ENCODE measurements at regions not wholly inside any gene's neighbourhood (a gene's known extent, or its start where the extent isn't known, plus 50 kb on each side); places are given as distances from the start of the nearest gene placed in this dataset.
"Not testable (repeated sequence)": the region's sequence is repeated elsewhere in the genome, so short reads cannot be mapped to it uniquely, and the experiment has no call there.

DNA sequence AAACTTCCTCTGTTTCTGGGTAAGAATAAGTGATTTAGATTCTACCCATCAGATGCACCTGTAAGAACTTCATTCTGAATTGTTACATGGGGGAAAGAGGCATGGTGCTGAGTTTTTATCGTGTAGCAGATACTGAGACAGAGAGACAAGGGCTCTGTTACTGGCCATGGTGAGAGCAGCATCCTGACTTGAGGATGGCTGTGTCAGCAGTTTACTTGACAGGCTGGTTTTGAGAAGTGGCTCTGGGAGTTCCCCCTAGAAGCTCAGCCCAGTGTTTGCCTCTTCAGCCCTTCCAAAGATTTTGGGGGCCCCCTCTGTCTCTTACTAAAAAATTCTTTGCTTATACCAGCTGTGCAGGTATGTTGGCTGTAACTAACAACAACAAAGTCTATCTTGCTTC lies 510.5 kb downstream of the LRRC70 start:
- DNase-seq, result no peak

DNA sequence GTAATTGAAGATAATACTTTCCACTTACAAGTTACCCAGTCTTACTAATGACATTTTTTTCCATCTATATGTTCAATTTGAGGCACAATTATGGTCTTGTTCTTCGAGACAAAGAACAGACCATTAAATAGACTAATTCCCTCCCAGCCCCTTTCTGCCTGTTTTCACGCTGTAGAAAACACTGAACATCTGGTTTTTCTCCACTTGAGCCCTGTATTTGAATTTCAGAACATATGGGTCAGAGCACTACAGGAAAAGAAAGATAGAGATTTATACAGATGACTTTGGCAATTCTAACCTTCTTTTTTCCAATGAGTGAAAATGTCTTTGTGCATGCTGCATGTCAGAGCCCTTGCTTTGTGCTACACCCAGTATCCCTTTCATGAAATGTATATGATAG lies 506.9 kb downstream of the LRRC70 start:
- no peak for DNase-seq

DNA sequence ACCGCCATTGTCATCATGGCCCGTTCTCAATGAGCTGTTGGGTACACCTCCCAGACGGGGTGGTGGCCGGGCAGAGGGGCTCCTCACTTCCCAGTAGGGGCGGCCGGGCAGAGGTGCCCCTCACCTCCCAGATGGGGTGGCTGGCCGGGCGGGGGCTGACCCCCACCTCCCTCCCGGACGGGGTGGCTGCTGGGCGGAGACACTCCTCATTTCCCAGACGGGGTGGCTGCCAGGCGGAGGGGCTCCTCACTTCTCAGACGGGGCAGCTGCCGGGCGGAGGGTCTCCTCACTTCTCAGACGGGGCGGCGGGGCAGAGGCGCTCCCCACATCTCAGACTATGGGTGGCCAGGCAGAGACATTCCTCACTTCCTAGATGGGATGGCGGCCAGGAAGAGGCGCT lies 505.1 kb downstream of the LRRC70 start:
- not testable (repeated sequence) for DNase-seq

DNA sequence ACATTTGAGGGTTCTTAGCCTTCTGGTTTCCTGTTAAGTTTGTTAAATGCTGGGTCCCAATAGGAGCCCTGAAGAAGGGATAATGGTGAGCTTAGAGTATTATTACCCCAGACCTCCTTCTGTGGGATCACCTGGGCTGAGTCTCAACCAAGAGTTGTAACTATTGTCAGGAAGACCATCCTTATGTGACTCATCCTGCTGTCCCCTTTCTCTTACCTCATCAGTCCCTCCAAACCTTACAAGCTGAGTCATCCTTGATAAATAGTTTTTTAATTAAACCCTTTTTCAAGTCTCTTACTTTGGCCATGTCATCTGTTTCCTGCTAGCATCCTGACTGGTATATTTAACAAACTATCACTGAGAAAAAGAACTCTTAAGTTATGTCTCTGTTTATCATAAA lies 502.8 kb downstream of the LRRC70 start:
- DNase-seq, result no peak

DNA sequence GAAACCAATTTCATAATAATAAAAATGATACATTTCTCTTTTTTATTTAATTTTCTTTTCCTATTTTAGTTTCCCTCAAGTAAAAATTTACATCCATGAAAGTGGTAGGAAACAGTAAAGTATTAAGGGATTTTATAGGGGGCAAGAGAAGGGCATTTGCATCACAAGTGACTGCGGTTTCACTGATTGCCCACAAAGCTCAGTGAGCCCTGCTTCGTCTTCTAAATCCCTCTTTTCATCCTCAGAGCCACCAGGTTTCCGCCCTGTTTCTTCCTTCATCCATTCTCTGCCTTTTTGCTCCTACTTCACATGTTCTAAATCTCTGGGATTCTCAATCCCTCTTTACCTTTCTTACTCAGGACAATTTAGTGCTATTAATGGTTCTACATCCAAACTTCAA lies 491.4 kb downstream of the LRRC70 start:
- no peak for DNase-seq

DNA sequence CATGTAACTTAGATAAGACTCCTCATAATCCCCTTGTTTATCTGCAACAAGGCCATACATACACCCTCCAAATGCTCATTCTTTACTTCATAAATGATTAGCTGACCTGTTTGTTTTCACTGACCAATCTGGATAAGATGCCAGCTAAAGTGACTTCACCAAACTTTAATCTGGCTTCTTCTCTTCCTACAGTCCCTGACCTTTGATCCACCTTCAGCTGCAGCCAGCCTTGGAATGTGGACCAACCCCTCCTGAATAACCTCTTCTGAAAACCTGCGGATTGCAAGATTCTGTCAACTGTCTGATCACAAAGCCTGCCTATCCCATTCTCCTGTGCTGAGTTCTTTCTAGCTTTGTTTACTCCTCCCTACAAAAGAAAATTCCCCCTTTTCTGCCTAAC lies 476.8 kb downstream of the LRRC70 start:
- DNase-seq, result no peak

DNA sequence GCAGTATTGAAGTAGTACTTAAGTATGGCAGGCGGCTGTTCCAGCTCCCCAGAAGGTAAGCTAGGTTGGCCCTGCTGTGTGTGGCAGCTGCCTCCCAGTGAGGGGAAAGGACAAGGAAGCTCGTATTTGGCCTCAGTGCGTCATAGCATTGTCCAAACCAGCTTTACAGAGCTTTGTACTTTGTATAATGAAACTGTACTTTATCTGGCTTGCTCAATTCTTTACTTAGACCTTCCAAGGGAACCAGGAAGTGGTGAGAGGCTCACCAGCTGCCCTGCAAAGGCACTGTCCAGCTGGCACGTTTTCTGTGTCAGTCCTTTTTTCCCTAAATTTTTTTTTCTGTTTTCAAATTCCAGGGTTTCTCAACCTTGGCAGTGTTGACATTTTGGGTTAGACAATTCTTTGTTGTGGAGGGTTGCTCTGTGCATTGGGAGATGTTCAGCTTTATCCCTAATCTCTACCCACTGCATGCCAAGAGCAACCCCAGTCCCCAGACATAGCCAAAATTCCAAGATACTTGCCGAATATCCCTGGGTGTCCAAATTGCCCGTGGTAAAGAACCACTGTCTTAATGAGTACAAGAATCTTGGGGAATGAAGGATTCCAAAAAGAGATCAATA lies 474.5 kb downstream of the LRRC70 start:
- DNase-seq, result no peak

DNA sequence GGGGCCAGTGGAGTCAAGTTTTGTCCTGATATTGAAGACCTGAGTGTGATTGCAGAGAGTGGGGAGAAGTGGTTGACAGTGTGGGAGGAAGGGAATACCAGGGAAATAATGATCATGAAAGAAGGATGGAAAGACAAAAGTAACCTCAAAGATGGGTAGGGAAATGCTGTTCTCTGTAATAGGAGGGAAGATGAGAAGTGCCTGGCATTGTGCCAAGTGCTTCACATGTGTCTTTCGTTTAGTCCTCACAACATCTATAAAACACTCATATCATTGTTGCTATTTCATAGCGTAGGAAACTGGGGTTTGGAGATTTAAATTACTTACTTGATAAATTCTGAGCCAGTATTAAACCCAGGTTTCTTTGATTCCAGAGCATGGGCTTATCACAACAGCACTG lies 472.3 kb downstream of the LRRC70 start:
- DNase-seq, result no peak

DNA sequence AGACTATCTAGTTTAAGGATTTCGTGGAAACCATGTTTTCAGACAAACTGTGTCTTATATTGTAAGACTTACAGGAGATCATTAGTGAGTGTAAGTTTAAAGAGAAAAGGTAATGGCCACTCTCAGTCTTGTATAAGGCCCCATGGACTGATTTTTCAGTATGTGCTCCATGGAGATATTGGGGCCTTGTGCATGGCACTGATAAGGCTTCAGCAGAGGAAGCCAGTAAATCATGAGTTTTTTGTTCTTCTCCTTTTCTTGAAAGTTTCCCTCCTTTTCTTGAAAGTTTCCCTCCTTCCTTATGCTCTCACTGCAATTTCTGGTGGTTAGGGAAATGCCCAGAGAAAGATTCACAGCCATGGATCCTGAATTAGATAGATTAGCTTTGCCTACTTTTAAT lies 471.3 kb downstream of the LRRC70 start:
- DNase-seq, result no peak

DNA sequence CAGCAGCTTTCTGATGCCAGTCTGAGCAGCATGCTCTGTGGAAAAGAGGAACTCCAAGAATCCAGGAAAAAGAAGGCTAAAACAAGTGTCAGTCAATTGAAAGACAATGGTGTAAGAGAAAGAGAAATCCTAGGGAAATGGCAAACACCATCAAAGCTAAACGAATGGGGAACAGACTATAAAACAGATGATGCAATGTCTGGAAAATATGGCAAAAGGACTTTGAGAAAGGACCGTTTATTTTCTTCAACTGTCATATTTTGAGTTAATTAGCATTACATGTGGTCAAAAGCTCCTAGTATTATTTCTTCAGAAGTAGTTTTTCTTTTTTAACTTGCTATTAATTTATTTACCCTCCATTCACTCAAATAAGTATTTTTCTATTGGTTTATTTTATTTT lies 465.2 kb downstream of the LRRC70 start:
- no peak for DNase-seq

DNA sequence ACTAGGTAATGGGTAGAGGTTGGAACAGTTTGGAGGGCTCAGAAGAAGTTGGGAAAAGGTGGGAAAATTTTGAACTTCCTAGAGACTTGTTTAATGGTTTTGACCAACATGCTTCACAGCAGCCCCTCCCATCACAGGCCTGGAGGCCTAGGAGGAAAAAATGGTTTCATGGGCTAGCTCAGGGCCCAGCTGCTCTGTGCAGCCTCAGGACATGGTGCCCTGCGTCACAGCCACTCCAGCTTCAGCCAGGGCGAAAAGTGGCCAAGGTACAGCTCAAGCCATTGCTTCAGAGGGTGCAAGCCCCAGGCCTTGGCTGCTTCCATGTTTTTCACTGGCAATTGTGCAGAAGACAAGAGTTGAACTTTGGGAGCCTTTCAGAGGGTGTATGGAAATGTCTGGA lies 453.7 kb downstream of the LRRC70 start:
- no peak for DNase-seq

DNA sequence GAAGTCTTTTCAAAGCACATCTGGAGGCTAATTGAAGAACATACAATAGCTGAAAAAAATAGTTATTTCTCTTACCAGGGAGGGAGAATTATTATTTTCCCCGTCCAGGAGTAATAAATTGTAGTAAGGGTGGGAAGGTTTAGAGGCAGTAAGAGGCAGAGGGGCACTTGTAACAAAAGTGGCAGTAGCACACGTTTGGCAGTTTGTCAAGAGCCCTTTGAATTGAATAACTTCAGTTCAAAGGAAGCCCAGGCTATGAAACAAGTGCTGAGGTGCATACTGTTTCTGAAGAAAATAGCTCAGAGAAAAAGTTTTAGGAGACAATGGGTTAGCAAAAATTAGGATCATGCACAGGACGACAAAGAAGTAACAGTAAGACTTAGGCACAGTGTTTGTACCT lies 451.3 kb downstream of the LRRC70 start:
- no peak for DNase-seq

DNA sequence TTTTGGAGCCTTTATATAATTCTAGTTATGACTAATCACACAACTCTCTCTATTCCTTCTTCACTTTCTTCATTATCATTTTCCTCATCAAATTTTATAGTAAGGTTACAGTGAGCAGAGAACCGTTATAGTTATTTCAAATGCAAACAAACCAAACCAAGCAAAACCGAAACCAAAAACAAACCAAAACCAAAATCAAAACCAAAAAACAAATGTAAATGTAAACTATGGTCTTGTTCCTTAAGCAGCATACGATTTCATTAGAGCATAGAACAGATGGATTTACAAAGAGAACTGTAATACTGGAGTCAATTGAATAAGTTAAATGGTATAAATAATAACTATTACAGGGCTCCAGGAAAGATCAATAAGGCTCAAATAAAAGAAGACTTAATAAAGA lies 447.1 kb downstream of the LRRC70 start:
- DNase-seq, result no peak

DNA sequence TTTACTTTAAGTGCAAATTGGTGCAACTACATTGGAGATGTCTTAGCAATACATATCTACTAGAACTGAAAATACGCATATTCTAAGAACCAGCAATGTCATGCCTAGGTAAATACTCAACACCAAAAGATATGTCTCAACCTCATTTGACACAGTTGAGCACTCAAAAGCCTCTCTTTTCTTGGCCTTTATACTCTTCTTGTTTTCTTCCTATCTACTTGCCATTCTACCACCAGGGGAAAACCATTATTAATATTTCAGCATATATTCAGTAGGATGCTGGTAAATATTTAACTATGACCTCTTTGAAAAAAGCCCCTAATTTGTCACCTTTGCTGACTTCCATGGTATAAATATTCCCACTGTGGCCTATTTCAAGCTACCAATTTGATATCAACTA lies 443.8 kb downstream of the LRRC70 start:
- no peak for DNase-seq

DNA sequence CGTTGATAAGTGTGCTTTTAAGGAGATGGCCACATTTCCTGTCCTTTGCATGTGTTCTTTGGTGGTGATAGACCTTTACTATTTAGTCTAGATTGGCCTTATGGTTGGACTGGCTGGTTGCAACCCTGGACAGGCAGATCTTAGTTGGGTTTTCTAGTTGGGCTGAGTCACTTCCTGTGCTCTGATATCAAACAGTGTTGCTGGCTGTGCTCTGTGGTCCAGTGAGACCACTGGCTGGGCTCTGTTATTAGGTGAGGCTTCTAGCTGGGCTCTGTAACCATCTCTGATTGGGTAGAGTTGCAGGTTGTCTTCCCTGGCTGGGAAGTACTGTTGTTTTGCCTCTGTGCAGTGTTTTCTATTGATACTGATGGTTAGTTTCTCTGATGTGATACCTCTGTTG lies 432.5 kb downstream of the LRRC70 start:
- DNase-seq, result no peak

DNA sequence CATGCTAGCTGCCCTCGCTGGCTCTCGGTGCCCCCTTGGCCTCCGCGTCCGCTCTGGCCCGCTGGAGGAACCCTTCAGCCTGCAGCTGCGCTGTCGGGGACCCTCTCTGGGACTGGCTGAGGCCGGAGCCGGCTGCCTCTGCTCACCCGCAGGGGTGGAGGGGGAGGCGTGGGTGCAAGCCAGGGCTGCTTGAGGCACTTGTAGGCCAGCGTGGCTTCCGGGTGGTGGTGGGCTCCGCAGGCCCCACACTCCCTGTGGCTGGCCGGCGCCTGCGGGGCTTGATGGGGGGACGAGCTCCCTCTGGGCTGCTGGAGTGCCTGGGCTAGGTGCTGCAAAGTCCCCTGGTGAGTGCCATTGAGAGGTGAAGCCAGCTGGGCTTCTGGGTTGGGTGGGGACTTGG lies 429.6 kb downstream of the LRRC70 start:
- no peak for DNase-seq

DNA sequence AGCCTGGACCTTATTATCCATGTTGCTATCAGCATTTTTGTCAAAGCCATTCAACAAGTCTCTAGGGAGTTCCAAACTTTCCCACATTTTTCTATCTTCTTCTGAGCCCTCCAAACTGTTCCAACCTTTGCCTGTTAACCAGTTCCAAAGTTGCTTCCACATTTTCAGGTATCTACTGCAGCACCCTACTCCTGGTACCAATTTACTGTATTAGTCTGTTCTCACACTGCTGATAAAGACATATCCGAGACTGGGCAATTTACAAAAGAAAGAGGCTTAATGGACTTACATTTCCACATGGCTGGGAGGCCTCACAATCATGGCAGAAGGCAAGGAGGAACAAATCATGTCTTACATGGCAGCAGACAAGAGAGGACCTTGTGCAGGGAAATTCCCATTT lies 416.2 kb downstream of the LRRC70 start:
- DNase-seq, result not testable (repeated sequence)

DNA sequence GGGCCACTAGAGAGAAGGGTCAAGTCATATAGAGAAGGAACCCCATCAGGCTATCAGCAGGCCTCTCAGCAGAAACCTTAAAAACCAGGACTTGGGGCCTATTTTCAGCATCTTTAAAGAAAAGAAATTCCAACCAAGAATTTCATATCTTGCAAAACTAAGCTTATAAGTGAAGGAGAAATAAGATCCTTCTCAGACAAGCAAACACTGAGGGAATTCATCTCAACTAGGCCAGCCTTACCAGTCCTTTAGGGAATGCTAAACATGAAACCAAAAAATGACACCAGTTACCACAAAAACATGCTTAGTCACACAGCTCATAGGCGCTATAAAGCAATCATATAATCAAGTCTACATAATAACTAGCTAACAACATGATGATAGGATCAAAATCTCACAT lies 407.1 kb downstream of the LRRC70 start:
- DNase-seq, result no peak

DNA sequence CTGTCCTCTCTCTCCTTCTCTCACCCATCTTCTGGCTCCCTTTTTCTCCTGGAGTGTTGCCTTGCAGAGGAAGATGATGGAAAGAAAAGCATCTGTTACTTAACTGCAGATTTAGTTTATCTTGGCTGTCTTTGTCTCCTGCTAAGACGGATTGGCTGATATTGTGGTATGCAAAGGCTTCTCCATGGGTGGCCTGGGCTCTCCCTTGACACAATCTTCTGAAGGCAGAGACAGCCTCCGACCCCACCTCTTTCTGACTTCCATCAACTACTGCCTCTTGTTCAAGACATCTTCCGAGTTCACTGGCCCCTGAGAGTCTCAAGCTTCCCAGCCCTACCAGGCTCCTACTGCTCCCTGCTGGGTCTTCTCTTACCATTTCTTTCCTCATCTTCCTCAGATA lies 403.7 kb downstream of the LRRC70 start:
- DNase-seq, result no peak

DNA sequence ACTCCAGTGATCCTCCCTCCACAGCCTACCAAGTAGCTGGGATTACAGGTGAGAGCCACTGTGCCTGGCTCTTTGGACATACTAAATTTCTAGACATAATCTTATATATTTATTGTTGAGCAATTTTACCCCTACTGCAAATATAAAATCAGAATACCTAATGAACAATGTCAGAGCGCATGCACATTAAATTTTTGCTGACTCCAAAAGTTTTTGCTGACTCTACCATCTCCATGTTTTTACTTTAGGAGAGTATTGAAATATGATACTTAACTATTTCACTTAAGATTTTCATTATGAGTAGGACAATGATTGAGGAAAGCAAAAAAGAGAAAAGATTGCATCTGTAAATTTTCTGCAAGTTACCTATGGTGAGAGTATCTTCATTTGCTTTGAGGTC lies 402.3 kb downstream of the LRRC70 start:
- no peak for DNase-seq

DNA sequence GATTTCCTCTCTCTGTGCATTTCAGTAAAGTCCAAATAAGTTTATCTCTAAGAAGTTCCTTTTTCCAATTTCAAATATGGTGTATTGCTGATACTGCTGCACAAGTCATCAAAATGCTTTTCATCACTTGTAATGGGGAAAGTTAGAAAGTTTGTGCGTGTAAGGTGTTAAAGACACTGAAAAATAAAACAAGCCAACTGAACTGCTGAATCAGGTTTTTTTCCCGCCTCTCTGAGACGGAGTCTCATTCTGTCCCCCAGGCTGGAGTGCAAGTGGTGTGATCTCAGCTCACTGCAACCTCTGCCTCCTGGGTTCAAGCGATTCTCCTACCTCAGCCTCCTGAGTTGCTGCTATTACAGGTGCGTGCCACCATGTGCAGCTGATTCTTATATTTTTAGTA lies 400.9 kb downstream of the LRRC70 start:
- no peak for DNase-seq

DNA sequence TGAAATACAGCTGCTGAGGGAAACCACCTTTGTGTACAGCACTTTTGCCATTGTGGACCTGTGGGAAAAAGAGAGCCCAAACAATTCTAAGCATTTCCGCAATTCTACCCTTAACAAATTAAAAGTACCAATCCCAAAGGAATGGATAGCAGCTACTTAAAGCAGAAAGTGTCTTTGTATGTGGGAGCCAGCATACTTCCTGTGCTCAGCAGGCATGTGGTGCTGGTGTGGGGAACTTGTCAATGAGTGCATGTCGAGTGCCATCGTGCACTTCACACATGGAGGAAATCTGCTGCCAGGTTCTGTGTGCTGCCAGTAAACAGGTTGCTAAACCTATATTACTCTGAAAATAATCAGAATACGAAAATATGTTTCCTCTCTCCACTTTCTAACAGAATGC lies 399.0 kb downstream of the LRRC70 start:
- no peak for DNase-seq

DNA sequence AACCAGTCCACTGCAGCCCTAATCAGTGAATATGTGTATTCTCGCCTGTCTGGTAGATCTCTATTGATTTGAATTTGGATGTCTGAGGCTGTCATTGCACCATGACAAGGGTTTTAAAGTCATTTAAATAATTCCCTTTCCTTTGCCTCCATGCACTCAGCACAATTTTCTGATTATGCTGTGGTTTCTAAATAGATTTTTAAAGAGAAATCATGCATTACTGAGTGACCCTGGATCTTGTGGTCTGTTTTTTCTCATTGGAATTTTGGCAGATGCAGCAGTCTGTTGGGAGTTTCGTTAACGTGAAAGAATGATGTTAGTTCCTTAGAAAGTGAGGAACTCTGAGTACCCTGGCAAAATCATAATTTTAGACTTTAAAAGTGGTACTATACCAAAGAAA lies 396.0 kb downstream of the LRRC70 start:
- DNase-seq, result no peak

DNA sequence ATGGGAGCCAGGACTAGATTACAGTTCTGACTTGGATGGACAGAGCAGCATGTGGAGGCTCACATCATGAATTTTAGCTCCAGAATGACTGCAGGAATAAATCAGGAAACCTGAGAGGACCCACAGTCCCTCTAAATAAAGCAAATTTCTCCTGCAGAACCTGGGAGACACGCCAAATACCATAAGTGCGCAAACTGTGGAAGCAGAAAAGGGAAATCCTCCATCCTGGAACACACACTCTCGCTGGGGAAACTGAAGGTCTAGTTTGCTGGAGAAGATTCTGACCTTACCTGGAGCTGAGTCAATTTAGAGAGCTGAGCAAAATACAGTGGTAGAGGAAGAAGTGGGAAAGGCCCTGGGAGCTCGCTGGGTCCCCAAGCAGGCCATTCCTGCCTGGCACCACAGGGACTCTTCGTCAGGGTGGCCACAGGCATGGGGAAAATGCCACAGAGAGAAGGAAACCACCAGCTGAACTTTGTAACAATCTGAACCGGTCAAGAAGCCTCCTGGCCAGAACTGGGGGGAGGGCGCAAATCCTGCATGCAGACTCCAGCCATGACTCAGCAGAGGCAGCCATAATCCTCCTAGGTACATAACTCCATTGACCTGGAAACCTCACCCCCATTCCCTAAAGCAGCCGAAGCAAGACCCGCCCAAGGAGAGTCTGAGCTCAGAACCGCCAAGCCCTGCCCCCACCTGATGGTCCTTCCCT lies 390.9 kb downstream of the LRRC70 start:
- no peak for DNase-seq

DNA sequence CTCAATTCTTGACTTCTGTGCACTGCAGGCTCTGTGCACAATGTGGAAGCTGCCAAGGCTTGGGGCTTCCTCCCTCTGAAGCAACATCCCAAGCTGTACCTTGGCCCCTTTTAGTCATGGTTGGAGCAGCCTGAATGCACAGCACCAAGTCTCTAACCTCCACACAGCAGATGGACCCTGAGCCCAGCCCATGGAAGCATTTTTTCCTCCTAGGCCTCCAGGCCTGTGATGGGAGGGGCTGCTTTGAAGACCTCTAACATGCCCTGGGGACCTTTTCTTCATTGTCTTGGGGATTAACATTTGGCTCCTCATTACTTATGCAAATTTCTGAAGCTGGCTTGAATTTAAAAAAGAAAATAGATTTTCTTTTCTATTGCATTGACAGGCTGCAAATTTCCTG lies 385.8 kb downstream of the LRRC70 start:
- DNase-seq, result no peak
